IMR-90 (cell line): ENCODE measurements at regions not wholly inside any gene's neighbourhood (a gene's known extent, or its start where the extent isn't known, plus 50 kb on each side); places are given as distances from the start of the nearest gene placed in this dataset.

Experiments used
- ATAC-seq: fragments of 200-7000 bp; cut with Tn5 transposase; 2 replicates; pipeline ENCODE4 v1.9.1; 2020; ENCODE audit warnings: low read depth, mild to moderate bottlenecking, moderate library complexity
- BruUV-seq: library from RNA; stranded (reverse); fragments of 400-500 nt; replicated peaks from 2 replicates; lab custom pipeline; 2021; lab: Mats Ljungman, UMichigan
- CTCF ChIA-PET: fragments of 300-600 bp; formaldehyde crosslinking; extraction: SDS; loops from one replicate; lab custom pipeline; 2021; ENCODE audit warnings: antibody characterized with exemption; lab: Yijun Ruan, JAX
- POLR2A ChIA-PET: fragments of 300-600 bp; sonication (Branson Sonifier 250); formaldehyde crosslinking; loops from one replicate; lab custom pipeline; 2022; ENCODE audit warnings: antibody characterized with exemption; ENCODE audit not compliant: unreplicated experiment; lab: Charles Lee
- DNase-seq: peaks from one replicate; pipeline ENCODE4 v3.0.0; 2013
- H2AFZ ChIP-seq: replicated peaks from 2 replicates; pipeline ENCODE3; 2013; ENCODE audit warnings: low read length, mild to moderate bottlenecking; ENCODE audit not compliant: poor library complexity
- H2AK5ac ChIP-seq: 2 replicates; pipeline ENCODE4 v1.6.1; 2013; ENCODE audit warnings: low read depth, low read length, inconsistent platforms
- H2AK9ac ChIP-seq: replicated peaks from 2 replicates; pipeline ENCODE3; 2013; ENCODE audit warnings: mild to moderate bottlenecking, low read depth, low read length, moderate library complexity; ENCODE audit not compliant: poor library complexity
- H2BK120ac ChIP-seq: 2 replicates; pipeline ENCODE4 v1.6.1; 2013; ENCODE audit warnings: low read depth, low read length, inconsistent platforms
- H2BK15ac ChIP-seq: 3 replicates; pipeline ENCODE4 v1.6.1; 2013; ENCODE audit warnings: low read depth, low read length, inconsistent platforms
- H2BK20ac ChIP-seq: 2 replicates; pipeline ENCODE4 v1.6.1; 2013; ENCODE audit warnings: low read depth, mild to moderate bottlenecking, inconsistent platforms, low read length, moderate library complexity
- H2BK5ac ChIP-seq: 2 replicates; pipeline ENCODE4 v1.6.1; 2013; ENCODE audit warnings: mild to moderate bottlenecking, low read depth, low read length, inconsistent platforms; ENCODE audit not compliant: poor library complexity, severe bottlenecking
- H3K14ac ChIP-seq: replicated peaks from 2 replicates; pipeline ENCODE4 v1.6.1; 2013; ENCODE audit warnings: low read depth, low read length, inconsistent platforms
- H3K18ac ChIP-seq: 2 replicates; pipeline ENCODE4 v1.6.1; 2013; ENCODE audit warnings: low read depth, low read length, control low read depth
- H3K23ac ChIP-seq: 2 replicates; pipeline ENCODE4 v1.6.1; 2013; ENCODE audit warnings: low read depth, low read length, inconsistent platforms
- H3K27ac ChIP-seq: 2 replicates; pipeline ENCODE4 v1.5.1; 2013; ENCODE audit warnings: mild to moderate bottlenecking, control low read depth, low read length; ENCODE audit not compliant: insufficient read depth
- H3K27me3 ChIP-seq: 2 replicates; pipeline ENCODE4 v1.6.1; 2013; ENCODE audit warnings: low read length; ENCODE audit not compliant: control insufficient read depth, insufficient read depth
- H3K36me3 ChIP-seq: 2 replicates; pipeline ENCODE4 v1.6.1; 2013; ENCODE audit warnings: low read length, mixed read lengths; ENCODE audit not compliant: control insufficient read depth, insufficient read depth
- H3K4ac ChIP-seq: 2 replicates; pipeline ENCODE4 v1.6.1; 2013; ENCODE audit warnings: low read depth, low read length, inconsistent platforms
- H3K4me1 ChIP-seq: 2 replicates; pipeline ENCODE4 v1.6.1; 2013; ENCODE audit warnings: low read length, mixed read lengths; ENCODE audit not compliant: control insufficient read depth, insufficient read depth
- H3K4me2 ChIP-seq: 2 replicates; pipeline ENCODE4 v1.6.1; 2013; ENCODE audit warnings: low read depth, mild to moderate bottlenecking, control low read depth, low read length, moderate library complexity
- H3K4me3 ChIP-seq: 2 replicates; pipeline ENCODE4 v1.5.1; 2013; ENCODE audit warnings: low read depth, mild to moderate bottlenecking, control low read depth, low read length, moderate library complexity; ENCODE audit not compliant: insufficient read depth
- H3K56ac ChIP-seq: 2 replicates; pipeline ENCODE4 v1.6.1; 2013; ENCODE audit warnings: low read length, inconsistent platforms; ENCODE audit not compliant: insufficient read depth; ENCODE audit errors: extremely low read depth
- H3K79me1 ChIP-seq, 2 experiments: 2 replicates each; pipeline ENCODE4 v1.6.1; 2013; ENCODE audit warnings: low read length in 2 of 2, inconsistent platforms in 1 of 2, low read depth in 1 of 2
- H3K9ac ChIP-seq: 2 replicates; pipeline ENCODE4 v1.6.1; 2013; ENCODE audit warnings: low read depth, low read length, control low read depth
- H3K9me1 ChIP-seq: 2 replicates; pipeline ENCODE4 v1.6.1; 2013; ENCODE audit warnings: low read length, inconsistent platforms; ENCODE audit not compliant: insufficient read depth
- H3K9me3 ChIP-seq: 2 replicates; pipeline ENCODE4 v1.6.1; 2013; ENCODE audit warnings: low read length; ENCODE audit not compliant: control insufficient read depth, insufficient read depth
- H4K20me1 ChIP-seq: 2 replicates; pipeline ENCODE4 v1.6.1; 2013; ENCODE audit warnings: low read length, inconsistent platforms; ENCODE audit not compliant: insufficient read depth
- H4K5ac ChIP-seq: 2 replicates; pipeline ENCODE4 v1.6.1; 2013; ENCODE audit warnings: mild to moderate bottlenecking, low read depth, low read length, control low read depth
- H4K8ac ChIP-seq, 2 experiments: 2 replicates each; pipeline ENCODE4 v1.6.1; 2013; ENCODE audit warnings: low read depth in 2 of 2, low read length in 2 of 2, control low read depth in 1 of 2, inconsistent platforms in 1 of 2
- H4K91ac ChIP-seq: 2 replicates; pipeline ENCODE4 v1.6.1; 2013; ENCODE audit warnings: low read depth, low read length, inconsistent platforms; ENCODE audit not compliant: insufficient read depth
- BHLHE40 ChIP-seq: fragments of 150-350 bp; IDR thresholded peaks from 2 replicates; pipeline ENCODE4 v1.6.1; 2016; ENCODE audit warnings: mild to moderate bottlenecking, low read depth, low read length
- CEBPB ChIP-seq: IDR thresholded peaks from 2 replicates; pipeline ENCODE4 v1.6.1; 2012; ENCODE audit warnings: low read depth, low read length, improper control_type of control experiment
- CHD1 ChIP-seq: IDR thresholded peaks from 2 replicates; pipeline ENCODE4 v1.6.1; 2012; ENCODE audit warnings: low read depth, low read length, improper control_type of control experiment
- ELK1 ChIP-seq: fragments of 150-350 bp; IDR thresholded peaks from 2 replicates; pipeline ENCODE4 v1.6.1; 2016; ENCODE audit warnings: low read depth, mild to moderate bottlenecking, low read length, moderate library complexity, borderline replicate concordance
- FOS ChIP-seq: fragments of 150-350 bp; IDR thresholded peaks from 2 replicates; pipeline ENCODE4 v1.6.1; 2016; ENCODE audit warnings: low read depth, low read length
- MAFK ChIP-seq: IDR thresholded peaks from 2 replicates; pipeline ENCODE4 v1.6.1; 2012; ENCODE audit warnings: low read depth, low read length, improper control_type of control experiment
- MAZ ChIP-seq: IDR thresholded peaks from 2 replicates; pipeline ENCODE4 v1.6.1; 2012; ENCODE audit warnings: low read depth, mild to moderate bottlenecking, low read length, improper control_type of control experiment, moderate library complexity, borderline replicate concordance
- NFE2L2 ChIP-seq: fragments of 150-350 bp; IDR thresholded peaks from 2 replicates; pipeline ENCODE4 v1.6.1; 2016; ENCODE audit warnings: low read depth, mild to moderate bottlenecking, low read length
- POLR2A ChIP-seq: IDR thresholded peaks from 2 replicates; pipeline ENCODE4 v1.6.1; 2012; ENCODE audit warnings: mild to moderate bottlenecking, low read depth, low read length
- RAD21 ChIP-seq: IDR thresholded peaks from 2 replicates; pipeline ENCODE4 v1.6.1; 2012; ENCODE audit warnings: low read length, improper control_type of control experiment
- RCOR1 ChIP-seq: IDR thresholded peaks from 2 replicates; pipeline ENCODE4 v1.6.1; 2012; ENCODE audit warnings: mild to moderate bottlenecking, low read length, improper control_type of control experiment; ENCODE audit not compliant: insufficient replicate concordance
- RFX5 ChIP-seq: IDR thresholded peaks from 2 replicates; pipeline ENCODE4 v1.8.0; 2012; ENCODE audit warnings: low read depth, mild to moderate bottlenecking, low read length, moderate library complexity
- SMC3 ChIP-seq: fragments of 150-350 bp; IDR thresholded peaks from 2 replicates; pipeline ENCODE4 v1.6.1; 2016; ENCODE audit warnings: low read depth, mild to moderate bottlenecking, antibody characterized with exemption, low read length, moderate library complexity
- USF2 ChIP-seq: fragments of 150-350 bp; IDR thresholded peaks from 2 replicates; pipeline ENCODE4 v1.6.1; 2017; ENCODE audit warnings: mild to moderate bottlenecking, antibody characterized with exemption, low read length, low read depth
- WGBS, 2 experiments: methylation state at CpG; one replicate each; pipeline versions ENCODE4 v1.1.5 to v1.1.7; 2013; ENCODE audit warnings: missing lambda C conversion rate in 2 of 2; ENCODE audit not compliant: insufficient read length in 1 of 2; ENCODE audit errors: extremely low coverage in 2 of 2; 5-methylcytosine and 5-hydroxymethylcytosine counted together
- dilution Hi-C: fragments of 300-500 bp; cut with HindIII; formaldehyde crosslinking; loops from one replicate; pipeline ENCODE4 v1.14.3; 2018; ENCODE audit warnings: low sequenced_read_pairs; ENCODE audit not compliant: unreplicated experiment
- in situ Hi-C: fragments of 300-500 bp; cut with MboI; formaldehyde crosslinking; loops from 3 replicates; pipeline ENCODE4 v1.14.3; 2019; ENCODE audit warnings: low sequenced_read_pairs, inconsistent platforms, mixed read lengths
- intact Hi-C: fragments of 100-400 bp; cut with micrococcal nuclease; formaldehyde crosslinking; loops from 2 replicates; pipeline ENCODE4 v1.10.0; 2022
- TF ChIP-seq, protein P1 (sequence below): conservative IDR thresholded peaks from 2 replicates; pipeline ENCODE4 v1.5.1; 2012; ENCODE audit warnings: mild to moderate bottlenecking, low read depth, low read length, improper control_type of control experiment

DNA sequence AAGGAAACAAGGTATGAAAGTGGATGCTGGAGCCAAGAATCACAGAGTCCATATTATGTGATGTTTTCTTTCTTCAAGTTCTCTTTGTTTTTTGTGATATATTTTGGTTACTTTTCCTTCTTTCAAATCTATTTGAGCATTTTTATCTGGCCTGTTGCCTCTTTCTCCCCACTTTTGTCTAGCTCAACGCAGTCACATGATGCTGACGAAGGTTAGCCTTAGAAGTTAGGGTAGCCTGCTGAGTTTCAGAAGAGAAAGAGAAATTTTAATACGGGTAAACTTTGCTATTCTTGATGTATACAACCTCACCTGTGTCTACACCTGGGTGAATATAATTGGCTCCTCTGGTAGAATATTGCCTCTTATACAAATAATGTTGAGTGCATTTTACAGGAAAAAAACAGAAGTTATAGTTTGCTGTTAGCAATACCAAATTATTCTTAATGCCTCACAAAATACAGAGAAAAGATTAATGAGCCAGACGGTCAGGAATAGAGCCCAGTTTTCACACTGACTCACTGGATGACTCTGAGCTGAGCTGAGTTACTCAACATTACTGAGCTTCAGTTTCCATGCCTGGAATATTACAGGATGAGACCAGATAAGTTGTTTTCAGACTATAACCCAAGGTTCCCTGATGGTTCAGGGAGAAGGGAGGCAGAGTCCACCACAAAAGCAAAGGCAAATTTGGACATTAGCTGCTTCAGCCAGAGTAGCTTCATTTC is 161.6 kb upstream of the BDNF start:
- no peaks in the 10 kb centered on the region for H3K27me3 ChIP-seq
- H3K4me2 ChIP-seq = no peak overlapping the region
- in situ Hi-C loops (no loop called here), dilution Hi-C loops (no loop called here), intact Hi-C loops (loop anchor here (10.0 kb wide), 1 partner anchor 137 kb away; no protein-coding TSS in a partner anchor)
- H3K56ac ChIP-seq = no peak overlapping the region
- TF ChIP-seq MAZ (0 out of 2 replicates have a peak, but pooled peaks have one; percentile 13), SMC3 (0 out of 2 replicates have a peak, but pooled peaks have one; percentile 3), FOS (peak; percentile 95), NFE2L2 (no peak), BHLHE40 (no peak; the same call in 1 of the 2 replicates), RAD21 (0 out of 2 replicates have a peak, but pooled peaks have one; percentile 22), CHD1 (no peak), ELK1 (no peak), POLR2A (no peak), USF2 (no peak), RCOR1 (no peak), CEBPB (peak; percentile 96), MAFK (no peak), RFX5 (no peak)
- TF ChIP-seq, protein P1, sequence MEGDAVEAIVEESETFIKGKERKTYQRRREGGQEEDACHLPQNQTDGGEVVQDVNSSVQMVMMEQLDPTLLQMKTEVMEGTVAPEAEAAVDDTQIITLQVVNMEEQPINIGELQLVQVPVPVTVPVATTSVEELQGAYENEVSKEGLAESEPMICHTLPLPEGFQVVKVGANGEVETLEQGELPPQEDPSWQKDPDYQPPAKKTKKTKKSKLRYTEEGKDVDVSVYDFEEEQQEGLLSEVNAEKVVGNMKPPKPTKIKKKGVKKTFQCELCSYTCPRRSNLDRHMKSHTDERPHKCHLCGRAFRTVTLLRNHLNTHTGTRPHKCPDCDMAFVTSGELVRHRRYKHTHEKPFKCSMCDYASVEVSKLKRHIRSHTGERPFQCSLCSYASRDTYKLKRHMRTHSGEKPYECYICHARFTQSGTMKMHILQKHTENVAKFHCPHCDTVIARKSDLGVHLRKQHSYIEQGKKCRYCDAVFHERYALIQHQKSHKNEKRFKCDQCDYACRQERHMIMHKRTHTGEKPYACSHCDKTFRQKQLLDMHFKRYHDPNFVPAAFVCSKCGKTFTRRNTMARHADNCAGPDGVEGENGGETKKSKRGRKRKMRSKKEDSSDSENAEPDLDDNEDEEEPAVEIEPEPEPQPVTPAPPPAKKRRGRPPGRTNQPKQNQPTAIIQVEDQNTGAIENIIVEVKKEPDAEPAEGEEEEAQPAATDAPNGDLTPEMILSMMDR = no peak
- H4K91ac ChIP-seq = no peak overlapping the region
- H3K9me1 ChIP-seq = no peaks in the 10 kb centered on the region
- DNase-seq (peak; percentile 95), ATAC-seq (peak; percentile 97)
- no TSS peak for BruUV-seq
- no peak overlapping the region for H3K4ac ChIP-seq
- no peak overlapping the region for H3K4me3 ChIP-seq
- H2AK9ac ChIP-seq = no peak overlapping the region
- no peak overlapping the region for H3K9ac ChIP-seq
- POLR2A ChIA-PET = interaction anchor here (0.6 kb wide), 1 partner anchor 97 kb away, joined by 4 read pairs; no protein-coding TSS in a partner anchor
- H2BK5ac ChIP-seq = peak overlapping the region; percentile 74
- H3K9me3 ChIP-seq = no peaks in the 10 kb centered on the region
- H3K27ac ChIP-seq = no peak overlapping the region
- CTCF ChIA-PET = interaction anchor here (0.7 kb wide), 1 partner anchor 1345 kb away, joined by 3 read pairs; no protein-coding TSS in a partner anchor
- H3K4me1 ChIP-seq = peaks cover 2% of the 10 kb centered on the region; the same call in 1 of the 2 replicates
- H2AFZ ChIP-seq = no peak overlapping the region
- H4K20me1 ChIP-seq = no peaks in the 10 kb centered on the region
- no peak overlapping the region for H3K18ac ChIP-seq
- H2BK15ac ChIP-seq = no peak overlapping the region; the same call in 2 of the 3 replicates
- no CpG with 5 or more reads among the region's 4 CpGs for WGBS, 2 experiments
- no peak overlapping the region for H3K14ac ChIP-seq
- no peaks in the 10 kb centered on the region for H3K36me3 ChIP-seq
- H4K8ac ChIP-seq = no peak overlapping the region
- H2BK20ac ChIP-seq = peak overlapping the region; percentile 54
- H4K5ac ChIP-seq = no peak overlapping the region
- 0 out of 2 replicates have a peak overlapping the region, but pooled peaks have one; percentile 46 for H2AK5ac ChIP-seq
- no peak overlapping the region for H3K23ac ChIP-seq
- no peak overlapping the region for H2BK120ac ChIP-seq
- H3K79me1 ChIP-seq = no peaks in the 10 kb centered on the region
